Aorta (tissue), 5 donors: ENCODE measurements at regions not wholly inside any gene's neighbourhood (a gene's known extent, or its start where the extent isn't known, plus 50 kb on each side); places are given as distances from the start of the nearest gene placed in this dataset.
"Not testable (repeated sequence)": the region's sequence is repeated elsewhere in the genome, so short reads cannot be mapped to it uniquely, and the experiment has no call there.

Source experiments
- ATAC-seq: fragments of 200-7000 bp; cut with Tn5 transposase; one replicate; pipeline ENCODE4 v1.9.1; 2022; ENCODE audit warnings: moderate library complexity; ENCODE audit not compliant: low FRiP score
- DNase-seq, 2 donors: peaks; one replicate each; pipeline ENCODE4 v3.0.0-alpha.2; 2020
- H3K27ac ChIP-seq, 2 donors: one replicate each; pipeline ENCODE4 v1.5.1; 2013; ENCODE audit warnings: low read length in 2 of 2, mild to moderate bottlenecking in 2 of 2, moderate library complexity in 2 of 2, control low read depth in 1 of 2, inconsistent platforms in 1 of 2, low read depth in 1 of 2
- H3K27me3 ChIP-seq, 2 donors: one replicate each; pipeline ENCODE4 v1.6.1; 2013; ENCODE audit warnings: control low read depth in 1 of 2, low read length in 1 of 2, mild to moderate bottlenecking in 1 of 2, moderate library complexity in 1 of 2; ENCODE audit not compliant: insufficient read depth in 2 of 2, control insufficient read depth in 1 of 2
- H3K36me3 ChIP-seq, 2 donors: one replicate each; pipeline ENCODE4 v1.6.1; 2013; ENCODE audit warnings: control low read depth in 1 of 2, low read length in 1 of 2, mild to moderate bottlenecking in 1 of 2; ENCODE audit not compliant: insufficient read depth in 2 of 2, control insufficient read depth in 1 of 2
- H3K4me1 ChIP-seq, 2 donors: one replicate each; pipeline ENCODE4 v1.6.1; 2013; ENCODE audit warnings: low read length in 2 of 2, control low read depth in 1 of 2, mild to moderate bottlenecking in 1 of 2, moderate library complexity in 1 of 2; ENCODE audit not compliant: insufficient read depth in 2 of 2, control insufficient read depth in 1 of 2
- H3K4me3 ChIP-seq, 2 donors: one replicate each; pipeline ENCODE4 v1.5.1; 2013; ENCODE audit warnings: low read length in 2 of 2, control low read depth in 1 of 2, mild to moderate bottlenecking in 1 of 2
- H3K9me3 ChIP-seq: one replicate; pipeline ENCODE4 v1.6.1; 2013; ENCODE audit warnings: mild to moderate bottlenecking, low read length; ENCODE audit not compliant: control insufficient read depth
- WGBS, 2 donors: extraction: QIAGEN DNeasy Blood & Tissue Kit; methylation state at CpG; one replicate each; pipeline ENCODE4 v1.1.7; 2013; 5-methylcytosine and 5-hydroxymethylcytosine counted together
- intact Hi-C, 2 donors: fragments of 100-400 bp; cut with DNase I; formaldehyde crosslinking; loops; one replicate each; pipeline versions ENCODE4 v1.14.2 to v1.15.0; 2022
- donor health status: healthy with polysubstance abuse.
- donor health status: Bipolar disorder and iron deficiency.
- donor health status: DM: no; HTN: no; CAD: no.
- donor health status: DM: no; HTN: no; CAD: no.
- donor health status: DM: yes; HTN: yes; CAD: no.

DNA sequence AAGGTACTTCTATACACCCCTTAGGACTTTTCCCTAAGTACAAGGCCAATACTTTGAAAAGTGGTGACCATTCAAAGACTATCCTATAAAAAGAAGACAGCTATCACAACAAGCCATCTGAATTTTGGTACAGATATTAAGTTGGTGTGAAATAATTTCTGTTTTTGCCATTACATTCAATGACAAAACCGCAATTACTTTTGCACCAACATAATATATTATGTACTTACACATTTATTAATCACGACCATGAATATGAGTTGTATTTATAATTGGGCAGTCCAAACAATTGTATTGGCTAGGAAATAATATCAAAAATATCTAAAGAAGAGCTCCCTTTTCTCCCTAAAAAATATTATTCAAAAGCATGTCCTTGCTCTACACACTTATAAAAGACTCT is 215.7 kb downstream of the TMA16 start:
- H3K4me3 ChIP-seq, result no peak overlapping the region
- intact Hi-C loops, result no loop called here
- no peak overlapping the region for H3K27ac ChIP-seq
- no peaks in the 10 kb centered on the region for H3K36me3 ChIP-seq
- no peaks in the 10 kb centered on the region for H3K9me3 ChIP-seq
- H3K27me3 ChIP-seq, result no peaks in the 10 kb centered on the region
- ATAC-seq, result no peak
- no peak for DNase-seq
- WGBS, 2 donors, result 83 to 88% methylated on average over 2 of the region's 2 CpGs
- no peaks in the 10 kb centered on the region for H3K4me1 ChIP-seq

DNA sequence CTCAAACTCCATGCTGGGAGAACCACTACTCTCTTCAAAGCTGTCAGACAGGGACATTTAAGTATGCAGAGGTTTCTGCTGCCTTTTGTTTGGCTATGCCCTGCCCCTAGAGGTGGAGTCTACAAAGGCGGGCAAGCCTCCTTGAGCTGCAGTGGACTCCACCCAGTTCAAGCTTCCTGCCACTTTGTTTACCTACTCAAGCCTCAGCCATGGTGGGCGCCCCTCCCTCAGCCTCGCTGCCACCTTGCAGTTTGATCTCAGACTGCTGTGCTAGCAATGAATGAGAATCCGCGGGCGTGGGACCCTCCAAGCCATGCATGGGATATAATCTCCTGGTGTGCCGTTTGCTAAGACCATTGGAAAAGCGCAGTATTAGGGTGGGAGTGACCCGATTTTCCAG is 230.0 kb downstream of the TMA16 start:
- H3K27ac ChIP-seq, DNase-seq, H3K4me3 ChIP-seq, intact Hi-C loops, H3K9me3 ChIP-seq, H3K27me3 ChIP-seq, H3K4me1 ChIP-seq, ATAC-seq, H3K36me3 ChIP-seq: not testable (repeated sequence)
- WGBS, 2 donors, result 95% methylated on average over 8 to 9 of the region's 9 CpGs

DNA sequence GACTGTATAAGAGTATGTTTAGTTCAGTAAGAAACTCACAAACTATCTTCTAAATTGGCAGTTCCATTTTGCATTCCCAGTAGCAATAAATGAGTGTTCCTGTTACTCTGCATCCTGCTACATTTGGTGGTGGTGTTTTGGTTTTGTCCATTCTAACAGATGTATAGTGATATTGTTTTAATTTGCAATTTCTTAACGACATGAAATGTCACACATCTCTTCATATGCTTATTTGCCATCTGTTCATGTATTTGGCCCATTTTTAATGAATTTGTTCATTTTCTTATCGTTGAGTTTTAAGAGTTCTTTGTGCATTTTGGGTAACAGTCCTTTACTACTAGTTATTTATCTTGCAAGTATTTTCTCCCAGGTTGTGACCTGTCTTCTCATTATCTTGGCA is 232.2 kb downstream of the TMA16 start:
- ATAC-seq (no peak), DNase-seq (no peak)
- no peak overlapping the region for H3K27ac ChIP-seq
- intact Hi-C loops, result no loop called here
- peaks cover 1% of the 10 kb centered on the region for H3K9me3 ChIP-seq
- H3K4me3 ChIP-seq, result no peak overlapping the region
- 69 to 79% methylated on average over 2 of the region's 2 CpGs for WGBS, 2 donors
- H3K4me1 ChIP-seq, result no peaks in the 10 kb centered on the region
- no peaks in the 10 kb centered on the region for H3K36me3 ChIP-seq
- no peaks in the 10 kb centered on the region for H3K27me3 ChIP-seq

DNA sequence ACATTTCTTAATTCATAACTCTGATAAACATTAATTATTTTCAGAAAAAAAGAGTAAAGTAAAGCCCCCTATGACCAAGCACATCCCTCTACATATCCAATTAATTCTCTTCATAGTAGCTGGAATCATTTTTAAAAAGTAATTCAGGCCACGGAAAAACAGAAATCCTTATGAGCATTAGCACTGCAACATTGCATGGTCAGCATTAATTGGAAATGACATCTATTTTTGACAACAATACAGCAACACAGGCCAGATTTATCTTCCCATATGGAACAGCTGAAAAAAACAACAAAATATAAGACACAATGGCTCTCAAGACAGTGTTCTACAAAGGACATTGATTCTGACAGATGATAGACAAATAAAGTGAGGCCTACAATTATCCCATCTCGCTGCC is 236.6 kb downstream of the TMA16 start:
- Histone ChIP-seq H3K4me3 (no peak overlapping the region), H3K36me3 (no peaks in the 10 kb centered on the region), H3K27me3 (no peaks in the 10 kb centered on the region), H3K9me3 (peaks cover 1% of the 10 kb centered on the region), H3K4me1 (no peaks in the 10 kb centered on the region), H3K27ac (no peak overlapping the region)
- DNase-seq (no peak), ATAC-seq (no peak)
- 84 to 92% methylated on average over 2 of the region's 2 CpGs for WGBS, 2 donors
- intact Hi-C loops, result no loop called here

DNA sequence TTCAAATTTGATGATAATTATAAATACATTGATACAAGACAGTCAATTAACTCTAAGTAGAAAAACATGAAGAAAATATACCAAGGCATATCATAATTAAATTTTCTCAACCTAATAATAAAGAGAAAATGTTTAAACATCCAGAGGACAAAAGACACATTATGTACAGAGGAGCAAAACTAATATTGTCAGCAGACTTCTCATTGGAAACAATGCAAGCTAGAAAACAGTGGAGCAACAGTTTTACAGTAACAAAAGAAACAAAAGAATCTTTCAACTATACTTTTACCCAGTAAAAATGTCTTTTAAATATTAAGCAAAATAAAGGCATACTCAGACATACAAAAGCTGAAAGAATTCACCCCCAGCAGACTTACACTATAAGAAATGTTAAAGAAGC is 238.0 kb downstream of the TMA16 start:
- ATAC-seq, result no peak
- DNase-seq, result no peak
- Histone ChIP-seq H3K27me3 (no peaks in the 10 kb centered on the region), H3K4me3 (no peak overlapping the region), H3K27ac (no peak overlapping the region), H3K9me3 (peaks cover 1% of the 10 kb centered on the region), H3K36me3 (no peaks in the 10 kb centered on the region), H3K4me1 (no peaks in the 10 kb centered on the region)
- intact Hi-C loops, result no loop called here

DNA sequence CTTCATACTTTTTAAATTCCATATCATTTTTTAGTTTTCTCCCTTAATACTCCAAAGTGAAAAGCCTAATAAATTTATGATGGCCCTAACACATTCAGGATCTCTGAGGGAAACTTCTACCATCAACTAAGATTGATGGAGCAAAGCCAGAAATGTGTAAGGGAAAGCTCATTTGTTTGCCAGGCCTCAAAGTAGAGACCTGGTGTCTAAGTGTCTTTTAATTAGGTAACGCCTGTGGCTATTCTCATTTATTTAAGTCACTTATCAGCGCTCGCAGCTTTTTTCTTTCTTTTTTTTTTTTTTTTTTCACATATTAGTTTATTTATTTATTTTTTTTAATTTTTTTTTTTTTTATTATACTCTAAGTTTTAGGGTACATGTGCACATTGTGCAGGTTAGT is 242.4 kb downstream of the TMA16 start:
- ATAC-seq, result no peak

DNA sequence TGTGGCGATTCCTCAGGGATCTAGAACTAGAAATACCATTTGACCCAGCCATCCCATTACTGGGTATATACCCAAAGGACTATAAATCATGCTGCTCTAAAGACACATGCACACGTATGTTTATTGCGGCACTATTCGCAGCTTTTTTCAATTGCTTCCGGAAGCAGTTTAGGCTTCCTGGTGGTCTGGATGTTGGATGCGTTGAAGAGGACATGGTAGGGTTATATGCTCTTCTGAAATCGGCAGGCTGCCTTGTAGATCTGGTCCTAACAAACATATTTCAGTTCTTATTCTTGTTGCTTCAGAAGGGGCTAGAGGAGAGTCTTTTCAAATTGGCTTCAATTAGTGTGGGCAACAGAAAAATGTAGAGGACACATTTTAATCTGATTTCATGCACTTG is 243.4 kb downstream of the TMA16 start:
- H3K27me3 ChIP-seq, H3K27ac ChIP-seq, H3K9me3 ChIP-seq, H3K4me1 ChIP-seq, H3K36me3 ChIP-seq, DNase-seq, H3K4me3 ChIP-seq, intact Hi-C loops, ATAC-seq: not testable (repeated sequence)
- 88% methylated on average over 6 of the region's 7 CpGs for WGBS, 2 donors

More for the DNA sequence above, 242.4 kb downstream of the TMA16 start:
- no peak for DNase-seq
- Histone ChIP-seq H3K9me3 (no peaks in the 10 kb centered on the region), H3K36me3 (no peaks in the 10 kb centered on the region), H3K4me3 (no peak overlapping the region), H3K27me3 (no peaks in the 10 kb centered on the region), H3K4me1 (no peaks in the 10 kb centered on the region), H3K27ac (no peak overlapping the region)
- 75 to 83% methylated on average over 3 of the region's 3 CpGs for WGBS, 2 donors
- intact Hi-C loops, result no loop called here

DNA sequence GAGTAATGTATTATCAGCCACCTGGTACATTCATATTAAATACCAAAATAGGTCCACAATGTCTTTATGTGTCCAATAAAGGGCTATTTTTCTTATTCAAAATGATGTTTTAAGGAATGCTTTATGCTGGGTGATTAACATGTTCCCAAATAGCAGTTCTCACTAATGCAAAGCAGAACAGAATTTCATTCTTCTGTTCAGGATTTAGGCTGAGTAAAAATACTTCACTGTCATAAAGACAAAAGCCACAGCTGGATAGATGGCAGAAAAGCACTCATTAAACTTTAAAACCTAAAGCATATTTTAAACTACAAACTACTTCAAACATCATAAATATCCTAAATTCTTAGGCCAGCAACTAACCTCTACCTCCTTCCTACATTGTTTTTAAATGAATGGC is 244.0 kb downstream of the TMA16 start:
- H3K9me3 ChIP-seq, result no peaks in the 10 kb centered on the region
- no peak overlapping the region for H3K4me3 ChIP-seq
- H3K4me1 ChIP-seq, result no peaks in the 10 kb centered on the region

DNA sequence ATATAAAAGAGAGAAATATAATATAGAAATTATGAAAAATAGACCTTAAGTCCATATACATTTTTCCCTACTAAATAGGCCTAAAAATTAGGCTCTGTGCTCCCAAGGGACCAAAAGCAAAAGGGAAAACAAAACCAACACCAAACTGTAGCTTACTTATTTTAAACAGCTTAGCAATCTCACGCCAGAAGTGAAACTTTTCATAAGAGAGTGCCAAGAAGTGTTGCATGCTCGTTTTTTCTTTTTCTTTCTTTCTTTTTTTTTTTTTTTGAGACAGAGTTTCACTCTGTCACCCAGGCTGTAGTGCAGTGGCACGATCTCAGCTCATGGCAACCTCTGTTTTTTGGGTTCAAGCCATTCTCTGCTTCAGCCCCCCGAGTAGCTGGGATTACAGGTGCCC is 250.4 kb downstream of the TMA16 start:
- 25 to 42% methylated on average over 4 of the region's 4 CpGs for WGBS, 2 donors
- Histone ChIP-seq H3K27me3 (no peaks in the 10 kb centered on the region), H3K27ac (no peak overlapping the region), H3K9me3 (no peaks in the 10 kb centered on the region), H3K4me1 (no peaks in the 10 kb centered on the region), H3K4me3 (no peak overlapping the region), H3K36me3 (no peaks in the 10 kb centered on the region)
- DNase-seq, result no peak
- intact Hi-C loops, result no loop called here
- ATAC-seq, result no peak

More for the DNA sequence above, 244.0 kb downstream of the TMA16 start:
- DNase-seq (no peak), ATAC-seq (no peak)
- intact Hi-C loops, result no loop called here
- Histone ChIP-seq H3K27ac (no peak overlapping the region), H3K27me3 (no peaks in the 10 kb centered on the region), H3K36me3 (no peaks in the 10 kb centered on the region)
